GM12878 (cell line): ENCODE measurements at regions not wholly inside any gene's neighbourhood (a gene's known extent, or its start where the extent isn't known, plus 50 kb on each side); places are given as distances from the start of the nearest gene placed in this dataset.

ENCODE experiments used
- ATAC-seq: fragments of 200-7000 bp; cut with Tn5 transposase; 3 replicates; pipeline ENCODE4 v1.9.1; 2020; ENCODE audit warnings: mild to moderate bottlenecking, moderate library complexity
- BruUV-seq: library from RNA; stranded (reverse); fragments of 400-500 nt; replicated peaks from 2 replicates; lab custom pipeline; 2021; lab: Mats Ljungman, UMichigan
- CTCF ChIA-PET: fragments of 300-600 bp; sonication (Branson Sonifier 250); formaldehyde crosslinking; extraction: SDS; loops from one replicate; lab custom pipeline; 2021; ENCODE audit warnings: inconsistent platforms; lab: Yijun Ruan, JAX
- POLR2A ChIA-PET: fragments of 350-600 bp; formaldehyde crosslinking; extraction: SDS; loops from one replicate; lab custom pipeline; 2021; ENCODE audit warnings: inconsistent platforms; lab: Charles Lee
- RAD21 ChIA-PET: fragments of 300-600 bp; sonication (Branson Sonifier 250); formaldehyde crosslinking; loops from one replicate; lab custom pipeline; 2023; ENCODE audit warnings: antibody characterized with exemption; ENCODE audit not compliant: unreplicated experiment; lab: Charles Lee
- SMC1A ChIA-PET: fragments of 300-600 bp; sonication (Branson Sonifier 250); formaldehyde crosslinking; loops from one replicate; lab custom pipeline; 2023; ENCODE audit not compliant: unreplicated experiment, uncharacterized antibody; lab: Charles Lee
- DNase-seq: peaks from one replicate; pipeline ENCODE4 v3.0.0-alpha.2; 2011; ENCODE audit warnings: low read depth, low spot score
- FAIRE-seq: peaks from 3 replicates; lab custom pipeline; 2011; peaks lifted over from hg19 to GRCh38; lab: Jason Lieb, UNC
- H2AFZ ChIP-seq: 2 replicates; pipeline ENCODE4 v1.6.0; 2011; ENCODE audit warnings: low read depth, low read length, control low read depth; ENCODE audit not compliant: control insufficient read depth
- H3K27ac ChIP-seq: 2 replicates; pipeline ENCODE4 v1.5.1; 2011; ENCODE audit warnings: control low read depth; ENCODE audit not compliant: control insufficient read depth, insufficient read depth
- H3K27me3 ChIP-seq, 2 experiments: replicated peaks in 1 of 2; 2 replicates each; pipeline versions ENCODE4 v1.6.0 to v1.6.1; 2011; ENCODE audit warnings: low read length in 1 of 2; ENCODE audit not compliant: control insufficient read depth in 2 of 2, insufficient read depth in 2 of 2
- H3K36me3 ChIP-seq, 2 experiments: 2 replicates each; pipeline ENCODE4 v1.5.1; 2011; ENCODE audit warnings: low read length in 1 of 2; ENCODE audit not compliant: control insufficient read depth in 2 of 2, insufficient read depth in 2 of 2
- H3K4me1 ChIP-seq: 2 replicates; pipeline ENCODE4 v1.6.1; 2011; ENCODE audit warnings: mild to moderate bottlenecking, low read length, moderate library complexity, mixed read lengths; ENCODE audit not compliant: control insufficient read depth, insufficient read depth
- H3K4me2 ChIP-seq: 2 replicates; pipeline ENCODE4 v1.6.0; 2011; ENCODE audit warnings: control low read depth; ENCODE audit not compliant: control insufficient read depth, insufficient read depth
- H3K4me3 ChIP-seq: fragments of 200-600 bp; sonication (generic); 2 replicates; pipeline ENCODE4 v1.5.1; 2016
- H3K79me2 ChIP-seq: 2 replicates; pipeline ENCODE4 v1.6.0; 2011; ENCODE audit warnings: low read length; ENCODE audit not compliant: control insufficient read depth, insufficient read depth
- H3K9ac ChIP-seq: 2 replicates; pipeline ENCODE4 v1.8.0; 2011; ENCODE audit warnings: low read length, control low read depth, mixed read lengths; ENCODE audit not compliant: control insufficient read depth, insufficient read depth
- H3K9me3 ChIP-seq: replicated peaks from 3 replicates; pipeline ENCODE4 v1.5.1; 2011; ENCODE audit warnings: mild to moderate bottlenecking, low read length; ENCODE audit not compliant: control insufficient read depth, insufficient read depth
- H4K20me1 ChIP-seq: 2 replicates; pipeline ENCODE4 v1.6.0; 2011; ENCODE audit not compliant: control insufficient read depth, insufficient read depth
- E4F1 ChIP-seq: fragments of 450-650 bp; IDR thresholded peaks from 2 replicates; pipeline ENCODE4 v1.6.1; 2018; ENCODE audit warnings: borderline replicate concordance, mild to moderate bottlenecking; ENCODE audit not compliant: partially characterized antibody
- ESRRA ChIP-seq: IDR thresholded peaks from 2 replicates; pipeline ENCODE4 v1.6.1; 2012; ENCODE audit warnings: mild to moderate bottlenecking, low read length, improper control_type of control experiment
- JUNB ChIP-seq: IDR thresholded peaks from 2 replicates; pipeline ENCODE4 v1.6.1; 2016; ENCODE audit warnings: antibody characterized with exemption, mild to moderate bottlenecking
- KLF5 ChIP-seq: fragments of 450-650 bp; IDR thresholded peaks from 2 replicates; pipeline ENCODE4 v1.6.1; 2014; ENCODE audit warnings: mild to moderate bottlenecking; ENCODE audit not compliant: partially characterized antibody
- MTA2 ChIP-seq: fragments of 450-650 bp; IDR thresholded peaks from 2 replicates; pipeline ENCODE4 v1.6.1; 2016; ENCODE audit warnings: low read depth, mild to moderate bottlenecking, moderate library complexity
- MTA3 ChIP-seq: IDR thresholded peaks from 2 replicates; pipeline ENCODE4 v1.6.1; 2012; ENCODE audit warnings: low read length, inconsistent platforms, borderline replicate concordance
- SPI1 ChIP-seq: IDR thresholded peaks from 2 replicates; pipeline ENCODE4 v1.6.1; 2011; ENCODE audit warnings: low read depth, mild to moderate bottlenecking, low read length, moderate library complexity, borderline replicate concordance; ENCODE audit not compliant: insufficient read depth
- TAF1 ChIP-seq: IDR thresholded peaks from 2 replicates; pipeline ENCODE4 v1.6.1; 2011; ENCODE audit warnings: mild to moderate bottlenecking, low read depth, low read length, borderline replicate concordance
- YY1 ChIP-seq: IDR thresholded peaks from 2 replicates; pipeline ENCODE4 v1.6.1; 2011; ENCODE audit warnings: low read depth, mild to moderate bottlenecking, low read length
- WGBS: methylation state at CpG from one replicate; pipeline ENCODE4 v1.1.6; 2016; ENCODE audit warnings: low lambda C conversion rate; ENCODE audit not compliant: insufficient replicate concordance, insufficient coverage; ENCODE audit errors: missing lambda C conversion rate; 5-methylcytosine and 5-hydroxymethylcytosine counted together
- in situ Hi-C: fragments of 300-500 bp; cut with MboI; formaldehyde crosslinking; loops from 9 replicates; pipeline ENCODE4 v1.14.3; 2018; ENCODE audit warnings: mixed read lengths
- intact Hi-C: fragments of 100-400 bp; cut with micrococcal nuclease; formaldehyde crosslinking; loops from one replicate; pipeline ENCODE4 v1.14.2; 2022; ENCODE audit not compliant: unreplicated experiment

GRCh38 chr21:16695074-16695473 is 817.8 kb upstream of the CXADR start (continued):
- TF ChIP-seq KLF5, result no peak
- no peak for TF ChIP-seq MTA2
- no peak for TF ChIP-seq SPI1
- no peak for TF ChIP-seq TAF1
- TF ChIP-seq YY1, result no peak
- TF ChIP-seq ESRRA, result no peak

GRCh38 chr21:16707274-16707673 is 805.6 kb upstream of the CXADR start:
- POLR2A ChIA-PET, result no interaction called here
- H3K9me3 ChIP-seq, result no peaks in the 10 kb centered on the region
- FAIRE-seq, result no peak
- no TSS peak for BruUV-seq
- SMC1A ChIA-PET, result no interaction called here
- in situ Hi-C loops, result no loop called here
- H3K27ac ChIP-seq, result no peak overlapping the region
- intact Hi-C loops, result no loop called here
- no peaks in the 10 kb centered on the region for H3K79me2 ChIP-seq
- CTCF ChIA-PET, result no interaction called here
- H3K27me3 ChIP-seq, result no peaks in the 10 kb centered on the region
- H3K4me3 ChIP-seq, result no peak overlapping the region
- no peak for TF ChIP-seq MTA3
- peak; percentile 54; the same call in 1 of the 2 replicates for TF ChIP-seq JUNB
- no peak for TF ChIP-seq E4F1
- no peak for ATAC-seq
- H4K20me1 ChIP-seq, result no peaks in the 10 kb centered on the region
- DNase-seq, result no peak
- 21% methylated on average over 2 of the region's 2 CpGs for WGBS
- H3K36me3 ChIP-seq, result no peaks in the 10 kb centered on the region
- no peak overlapping the region for H3K9ac ChIP-seq
- H3K4me1 ChIP-seq, result no peaks in the 10 kb centered on the region
- no peak overlapping the region for H3K4me2 ChIP-seq
- RAD21 ChIA-PET, result no interaction called here
- no peak overlapping the region for H2AFZ ChIP-seq
